ACHN (cell line): ENCODE measurements at regions not wholly inside any gene's neighbourhood (a gene's known extent, or its start where the extent isn't known, plus 50 kb on each side); places are given as distances from the start of the nearest gene placed in this dataset.
"Not testable (repeated sequence)": the region's sequence is repeated elsewhere in the genome, so short reads cannot be mapped to it uniquely, and the experiment has no call there.

Source experiments
- DNase-seq: peaks from one replicate; pipeline ENCODE4 v3.0.0-alpha.2; 2015
- in situ Hi-C: cut with HindIII; loops from 2 replicates; pipeline ENCODE4 v1.10.0; 2017; ENCODE audit warnings: low sequenced_read_pairs, low pct_ligation_motif_present, low pct_unique_long_range_greater_than_20kb

DNA sequence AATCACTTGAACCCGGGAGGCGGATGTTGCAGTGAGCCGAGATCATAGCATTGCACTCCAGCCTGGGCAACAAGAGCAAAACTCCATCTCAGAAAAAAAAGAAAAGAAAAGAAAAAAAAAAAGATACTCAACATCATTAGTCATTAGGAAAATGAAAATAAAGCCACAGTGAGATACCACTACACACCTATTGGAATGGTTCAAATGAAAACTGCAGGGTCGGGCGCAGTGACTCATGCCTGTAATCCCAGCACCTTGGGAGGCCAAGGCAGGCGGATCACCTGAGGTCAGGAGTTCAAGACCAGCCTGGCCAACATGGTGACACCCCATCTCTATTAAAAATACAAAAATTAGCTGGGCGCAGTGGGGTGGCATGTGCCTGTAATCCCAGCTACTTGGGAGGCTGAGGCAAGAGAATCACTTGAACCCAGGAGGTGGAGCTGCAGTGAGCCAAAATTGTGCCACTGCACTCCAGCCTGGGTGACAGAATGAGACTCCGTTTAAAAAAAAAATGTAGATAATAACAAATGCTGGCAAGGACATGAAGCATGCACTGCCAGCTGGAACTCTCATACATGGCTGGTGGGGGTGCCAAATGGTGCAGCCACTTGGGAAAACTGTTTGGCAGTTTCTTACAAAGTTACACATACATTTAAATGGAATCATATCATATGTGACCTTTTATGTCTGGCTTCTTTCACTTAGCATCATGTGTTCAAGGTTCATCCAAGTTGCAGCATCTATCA lies 90.0 kb upstream of the TARDBP start:
- DNase-seq, in situ Hi-C loops: not testable (repeated sequence)

DNA sequence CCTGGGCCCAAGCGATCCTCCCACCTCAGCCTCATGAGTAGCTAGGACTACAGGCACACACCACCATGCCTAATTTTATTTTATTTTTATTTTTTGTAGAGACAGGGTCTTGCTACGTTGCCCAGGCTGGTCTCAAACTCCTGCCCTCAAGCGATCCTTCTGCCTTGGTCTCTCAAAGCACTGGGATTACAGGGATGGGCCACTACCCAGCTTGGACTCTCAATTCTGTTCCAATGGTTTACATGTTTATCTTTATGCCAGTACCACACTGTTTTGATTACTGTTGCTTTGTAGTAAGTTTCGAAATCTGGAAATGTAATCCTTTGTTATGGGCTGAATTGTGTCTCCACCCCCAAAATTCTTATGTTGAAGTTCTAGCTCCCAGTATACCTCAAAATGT lies 88.4 kb upstream of the TARDBP start:
- in situ Hi-C loops = no loop called here

DNA sequence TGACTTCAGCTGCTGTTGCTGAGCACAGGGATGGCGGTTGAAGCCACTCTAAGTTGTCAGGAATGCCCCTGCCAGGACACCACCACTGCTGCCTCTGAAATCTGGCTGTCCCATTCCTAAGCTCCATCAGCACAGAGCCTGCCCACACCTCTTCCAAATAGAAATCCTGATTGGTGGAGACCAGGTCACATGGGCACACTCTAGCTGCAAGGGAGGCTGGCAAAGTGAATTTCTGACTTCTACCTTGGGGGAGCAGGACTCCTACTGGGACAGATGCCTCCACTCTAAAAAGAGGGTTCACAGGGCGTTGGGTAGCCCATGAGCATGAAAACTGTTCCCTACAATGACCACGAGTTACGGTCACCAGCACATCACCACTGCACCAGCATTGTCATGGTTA lies 83.8 kb upstream of the TARDBP start:
- in situ Hi-C loops = no loop called here
- no peak for DNase-seq

More for the DNA sequence above, 88.4 kb upstream of the TARDBP start:
- DNase-seq = no peak

DNA sequence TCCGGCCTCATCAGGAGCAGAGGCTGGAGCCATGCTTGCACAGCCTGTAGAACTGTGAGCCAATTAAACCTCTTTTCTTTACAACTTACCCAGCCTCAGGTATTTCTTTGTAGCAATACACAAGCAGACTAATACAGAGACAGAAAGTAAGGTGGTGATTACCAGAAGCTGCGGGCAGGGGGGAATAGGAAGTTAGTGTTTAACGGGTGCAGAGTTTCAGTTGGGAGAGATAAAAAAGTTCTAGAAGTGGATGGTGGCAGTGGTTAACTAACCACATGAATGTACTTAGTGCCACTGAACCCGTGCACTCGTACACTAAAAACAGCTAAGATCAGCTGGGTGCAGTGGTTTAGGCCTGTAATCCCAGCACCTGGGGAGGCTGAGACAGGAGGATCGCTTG lies 80.4 kb upstream of the TARDBP start:
- in situ Hi-C loops = no loop called here
- DNase-seq = no peak

DNA sequence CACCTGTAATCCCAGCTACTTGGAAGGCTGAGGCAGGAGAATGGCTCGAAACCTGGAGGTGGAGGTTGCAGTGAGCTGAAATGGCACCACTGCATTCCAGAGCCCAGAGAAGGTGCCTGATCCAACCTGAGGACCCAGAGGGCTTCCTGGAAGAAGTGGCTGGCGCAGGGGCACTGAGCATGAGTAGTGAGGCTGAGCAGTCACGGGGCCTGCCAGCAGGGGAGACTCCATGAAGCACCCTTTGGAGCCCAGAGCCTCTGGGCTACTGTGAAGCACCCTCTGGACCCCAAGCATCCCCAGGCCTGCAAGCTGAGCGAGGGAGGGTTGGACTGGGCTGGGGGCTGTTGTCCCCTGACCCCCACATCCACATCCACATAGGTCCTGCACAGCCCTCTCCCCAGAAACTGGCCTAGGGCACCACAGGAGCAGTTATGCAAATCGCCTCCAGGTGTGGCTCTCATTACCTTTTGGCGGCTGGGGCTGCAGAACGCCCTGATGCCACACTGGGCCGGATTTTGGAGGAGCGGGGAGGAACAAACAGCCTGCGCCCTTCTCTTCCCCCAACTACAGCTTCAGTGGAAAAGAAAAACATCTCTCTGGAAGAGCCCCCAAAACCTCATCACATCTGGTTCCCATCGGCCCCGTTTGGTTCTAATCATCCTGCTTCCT lies 78.2 kb upstream of the TARDBP start:
- no peak for DNase-seq
- in situ Hi-C loops = no loop called here

DNA sequence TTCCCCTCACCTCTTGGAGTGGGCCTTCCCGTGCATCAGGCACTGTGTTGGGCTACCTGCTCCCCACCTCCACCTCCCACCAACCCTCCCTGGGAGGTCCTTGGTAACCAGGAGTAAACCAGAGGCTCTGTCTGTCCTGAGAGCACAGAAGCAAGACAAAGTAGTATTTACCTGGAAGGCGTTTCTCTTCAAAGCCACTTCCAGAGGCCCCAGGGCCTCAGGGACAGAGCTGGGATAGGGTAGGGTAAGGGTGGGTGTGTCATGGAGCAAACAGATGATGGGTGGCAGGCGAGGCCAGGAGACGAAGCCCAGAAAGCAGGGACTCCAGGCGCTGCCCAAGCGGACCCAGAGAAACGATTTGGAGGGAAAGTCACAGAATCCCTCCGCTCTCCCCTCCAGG lies 77.2 kb upstream of the TARDBP start:
- in situ Hi-C loops = no loop called here
- no peak for DNase-seq

DNA sequence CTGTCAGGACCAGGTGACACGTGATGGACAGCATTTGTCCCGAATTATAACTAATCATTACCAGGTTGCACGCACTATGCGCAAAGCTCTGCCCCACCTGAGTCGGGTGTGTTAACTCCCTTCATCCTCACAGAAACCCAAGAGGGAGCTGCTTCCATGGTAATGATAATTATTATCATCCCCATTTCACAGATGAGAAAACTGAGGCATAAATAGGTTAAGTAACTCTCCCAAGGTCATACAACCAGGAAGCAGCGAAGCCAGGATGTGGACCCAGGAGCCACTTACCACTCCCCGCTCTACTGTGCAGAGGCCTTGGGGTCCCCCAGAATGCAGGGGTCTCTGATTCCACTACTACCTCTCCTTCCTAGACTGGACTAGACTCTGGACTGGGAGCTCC lies 76.7 kb upstream of the TARDBP start:
- in situ Hi-C loops = no loop called here

DNA sequence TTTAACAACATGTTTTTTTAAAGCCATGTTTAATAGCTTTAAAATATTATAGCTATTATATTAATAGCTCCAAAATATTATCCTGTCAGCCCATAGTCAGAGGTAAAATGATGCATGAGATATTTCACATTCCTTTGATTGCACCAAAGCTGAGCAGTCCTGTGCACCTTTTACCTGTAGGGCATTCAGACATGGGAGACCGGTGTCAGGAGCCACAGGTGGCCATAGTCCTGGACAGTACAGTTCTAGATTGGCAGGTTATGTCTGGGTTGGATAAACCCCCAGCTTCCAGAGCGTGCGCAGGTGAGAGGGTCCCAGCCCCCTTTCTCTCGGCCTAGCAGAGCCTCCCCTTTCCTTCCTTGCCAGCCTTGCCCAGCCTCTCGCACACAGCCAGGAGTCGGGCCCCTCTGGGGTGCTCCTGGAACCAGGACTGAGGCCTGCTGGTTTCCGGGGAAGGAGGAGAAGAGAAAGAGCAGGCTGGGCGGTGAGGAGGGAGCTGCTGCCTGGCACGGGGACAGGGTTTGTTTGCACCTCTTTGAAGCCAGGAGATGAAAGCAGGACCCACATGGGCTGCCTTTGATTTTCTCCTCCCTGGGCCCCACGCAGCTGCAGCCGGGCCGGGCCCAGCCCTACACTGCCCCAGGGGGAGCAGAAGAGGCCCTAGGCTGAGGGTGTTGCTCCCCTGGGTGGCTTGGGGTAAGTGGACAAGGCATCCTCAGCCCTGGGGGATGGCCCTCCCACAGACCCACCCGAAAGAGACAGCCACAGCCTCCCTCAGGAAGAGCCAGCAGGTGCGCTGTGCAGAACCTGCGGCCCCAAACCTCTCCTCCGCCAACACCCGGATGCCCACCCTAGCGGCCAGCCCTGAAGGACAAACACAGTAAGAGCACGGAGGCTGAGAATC lies 75.2 kb upstream of the TARDBP start:
- in situ Hi-C loops = no loop called here
- DNase-seq = no peak

More for the DNA sequence above, 76.7 kb upstream of the TARDBP start:
- no peak for DNase-seq

DNA sequence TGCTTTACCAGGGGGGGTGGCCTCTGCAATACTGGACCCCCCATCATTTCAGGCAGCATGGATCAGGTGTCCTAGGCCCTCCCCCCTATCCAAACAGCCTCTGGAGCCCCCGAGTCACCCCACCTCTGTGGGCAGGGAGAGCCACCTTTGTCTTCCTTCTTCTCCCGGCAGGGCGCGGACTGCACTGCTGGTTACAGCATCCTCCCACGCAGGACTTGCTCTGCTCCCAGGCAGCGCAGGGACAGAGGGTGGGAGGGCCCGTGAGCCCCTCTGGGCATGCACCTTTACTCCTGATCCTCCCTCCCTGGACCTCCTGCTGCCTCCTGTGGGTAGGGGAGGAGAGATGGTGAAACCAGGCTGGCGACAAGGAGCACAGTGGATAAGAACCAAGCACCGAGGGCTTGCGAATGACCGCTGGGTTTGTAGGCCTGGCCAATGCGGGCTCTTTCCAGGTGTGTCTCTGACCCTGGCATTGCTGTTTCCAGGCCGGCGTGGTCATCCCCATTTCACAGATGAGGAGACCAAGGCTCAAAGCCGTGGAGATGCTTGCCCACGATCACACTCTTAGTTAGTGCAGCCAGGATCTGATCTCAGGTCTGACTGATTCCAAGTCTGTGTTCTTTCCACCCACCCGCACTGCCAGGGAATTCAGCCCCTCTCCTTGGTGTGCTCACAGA lies 73.6 kb upstream of the TARDBP start:
- DNase-seq = no peak
- in situ Hi-C loops = no loop called here

DNA sequence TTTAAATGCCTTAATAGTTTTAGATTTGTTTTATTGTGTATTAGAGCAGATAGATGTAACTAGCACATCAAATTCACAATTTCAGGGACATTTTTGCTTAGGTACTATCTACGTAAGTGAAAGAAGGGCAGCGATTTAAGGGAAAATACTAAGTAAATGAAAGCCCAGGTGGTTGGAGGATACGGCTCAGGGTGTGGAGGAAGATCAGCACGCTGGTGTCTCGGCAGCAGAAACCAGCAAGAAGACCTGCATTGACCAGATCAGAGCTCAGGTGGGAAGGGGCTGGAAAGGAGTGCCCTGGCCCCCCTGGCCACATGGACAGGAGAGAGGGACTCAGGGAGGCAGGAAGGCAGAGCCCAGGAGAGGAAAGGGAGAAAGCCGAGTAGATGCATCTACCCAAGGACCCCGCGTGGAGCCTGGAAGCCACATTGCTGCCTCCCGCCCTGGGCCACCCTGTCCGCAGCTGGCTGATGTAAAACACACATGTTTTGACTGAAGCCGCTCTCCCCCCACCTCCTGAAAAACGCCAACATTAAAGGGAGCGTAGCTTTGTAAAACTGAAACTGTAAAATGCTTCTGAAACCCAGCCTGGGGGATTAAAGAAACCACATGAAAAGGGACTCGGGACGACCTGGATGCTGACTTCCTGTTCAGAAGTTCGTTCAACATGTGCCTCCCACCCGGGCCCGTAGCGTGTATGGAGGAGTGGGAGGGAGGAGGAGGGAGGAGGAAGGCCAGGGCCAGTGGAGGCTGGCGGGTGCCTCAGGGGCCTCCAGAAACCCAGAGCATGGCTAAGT lies 72.6 kb upstream of the TARDBP start:
- no peak for DNase-seq
- in situ Hi-C loops = no loop called here

DNA sequence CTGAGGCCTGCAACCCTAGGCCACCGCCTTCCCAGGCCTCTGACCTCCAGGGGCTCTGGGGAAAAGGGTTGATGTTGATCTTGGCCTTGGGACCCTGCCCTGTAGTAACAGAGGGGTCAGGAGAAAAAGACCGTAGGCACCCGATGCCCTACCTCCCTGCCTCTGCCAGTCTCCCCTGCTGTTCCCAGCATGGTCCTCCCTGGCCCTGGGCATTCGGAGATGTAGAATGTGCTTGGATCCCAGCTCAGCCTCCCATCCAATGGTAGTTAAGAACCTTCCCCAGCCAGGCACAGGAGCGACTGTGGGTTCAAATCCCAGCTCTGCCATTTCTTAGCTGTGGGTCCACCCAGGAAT lies 72.0 kb upstream of the TARDBP start:
- in situ Hi-C loops = no loop called here
- DNase-seq = no peak

DNA sequence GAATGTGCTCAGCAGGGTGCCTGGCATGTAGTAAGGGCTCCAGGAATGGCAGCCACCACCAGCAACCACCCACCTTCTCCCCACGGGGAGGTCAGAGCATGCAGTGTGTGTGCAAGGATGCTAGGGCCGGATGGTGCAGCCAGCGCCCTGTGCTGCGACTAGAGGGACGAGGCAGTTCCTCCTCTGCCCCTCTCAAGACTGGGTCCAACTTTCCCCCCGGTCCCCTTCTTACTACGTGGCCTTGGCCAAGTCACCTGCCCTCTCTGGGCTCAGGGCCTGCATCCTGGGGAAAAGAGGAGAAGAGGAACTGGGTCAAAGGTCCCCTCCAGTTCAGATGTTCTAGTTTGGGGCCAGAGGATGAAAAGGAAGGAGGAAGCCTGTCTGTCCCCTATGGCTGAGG lies 71.6 kb upstream of the TARDBP start:
- in situ Hi-C loops = no loop called here

DNA sequence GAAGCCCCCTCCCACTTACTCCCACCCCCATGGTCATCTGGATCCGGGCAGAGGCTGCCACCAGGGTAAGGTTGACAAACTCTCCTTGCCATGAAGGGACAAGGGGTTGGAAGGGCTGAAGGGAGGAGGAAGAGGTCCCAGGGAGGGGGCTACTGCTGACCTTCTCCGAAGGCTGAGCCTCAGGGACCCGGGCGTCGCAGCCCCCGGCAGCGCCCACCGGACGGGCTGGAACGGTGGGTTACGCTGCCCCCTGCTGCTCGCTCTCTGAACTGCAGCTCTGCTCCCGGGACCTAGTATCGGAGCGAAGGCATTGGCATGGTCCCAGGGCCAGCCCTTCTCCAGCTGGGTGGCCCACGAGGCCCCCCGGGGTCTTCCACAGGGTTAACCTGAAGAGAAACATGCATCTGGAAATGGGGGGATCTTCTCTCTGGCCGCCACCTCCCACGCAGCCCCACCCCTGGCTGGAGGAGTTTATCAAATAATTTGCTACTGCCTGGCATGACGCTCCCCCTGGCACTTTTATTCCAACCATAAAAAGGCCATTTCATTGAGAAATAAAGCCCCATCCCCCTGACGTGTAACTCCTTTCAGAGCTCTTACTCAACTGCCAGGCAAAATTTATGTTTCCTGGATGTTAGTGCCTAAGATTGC lies 70.4 kb upstream of the TARDBP start:
- peak; percentile 41 for DNase-seq
- in situ Hi-C loops = no loop called here

More for the DNA sequence above, 71.6 kb upstream of the TARDBP start:
- no peak for DNase-seq

DNA sequence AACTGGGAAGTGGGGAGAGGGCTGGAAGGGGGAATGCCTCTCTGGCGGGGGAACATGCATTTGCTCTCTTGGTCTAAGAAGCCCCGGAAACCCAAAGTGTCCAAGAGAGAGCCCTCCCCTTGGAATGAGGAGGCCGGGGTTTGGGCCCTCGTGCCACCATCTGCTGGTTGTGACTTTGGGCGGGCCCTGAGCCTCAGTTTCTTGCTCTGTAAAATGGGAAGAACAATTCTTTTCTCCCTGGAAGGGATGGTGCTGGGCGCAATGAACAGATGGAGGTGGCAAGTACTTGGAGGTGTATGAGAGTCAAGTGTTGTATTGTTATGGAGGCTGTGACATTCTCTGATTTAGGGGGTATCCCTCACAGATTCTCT lies 69.9 kb upstream of the TARDBP start:
- in situ Hi-C loops = no loop called here
- no peak for DNase-seq

DNA sequence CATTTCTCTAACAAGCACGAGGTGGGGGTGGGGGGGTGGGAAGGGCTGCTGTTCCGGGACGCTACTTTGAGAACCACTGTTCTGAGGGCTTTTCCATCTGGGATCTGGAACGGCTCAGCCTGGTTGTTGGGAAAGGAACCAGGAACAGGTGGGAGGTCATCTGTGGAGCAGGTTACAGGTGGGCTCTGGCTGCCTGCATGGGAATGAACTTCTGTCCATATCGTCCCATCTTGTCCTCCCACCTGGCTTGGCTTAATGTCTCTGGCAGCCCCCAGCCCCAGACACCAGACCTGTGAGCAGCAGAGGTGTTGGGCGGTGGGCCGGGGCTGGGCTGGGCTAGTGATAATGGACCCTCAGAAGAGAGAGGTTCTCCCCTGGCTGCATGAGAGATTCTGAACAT lies 69.4 kb upstream of the TARDBP start:
- DNase-seq = no peak
- in situ Hi-C loops = no loop called here

DNA sequence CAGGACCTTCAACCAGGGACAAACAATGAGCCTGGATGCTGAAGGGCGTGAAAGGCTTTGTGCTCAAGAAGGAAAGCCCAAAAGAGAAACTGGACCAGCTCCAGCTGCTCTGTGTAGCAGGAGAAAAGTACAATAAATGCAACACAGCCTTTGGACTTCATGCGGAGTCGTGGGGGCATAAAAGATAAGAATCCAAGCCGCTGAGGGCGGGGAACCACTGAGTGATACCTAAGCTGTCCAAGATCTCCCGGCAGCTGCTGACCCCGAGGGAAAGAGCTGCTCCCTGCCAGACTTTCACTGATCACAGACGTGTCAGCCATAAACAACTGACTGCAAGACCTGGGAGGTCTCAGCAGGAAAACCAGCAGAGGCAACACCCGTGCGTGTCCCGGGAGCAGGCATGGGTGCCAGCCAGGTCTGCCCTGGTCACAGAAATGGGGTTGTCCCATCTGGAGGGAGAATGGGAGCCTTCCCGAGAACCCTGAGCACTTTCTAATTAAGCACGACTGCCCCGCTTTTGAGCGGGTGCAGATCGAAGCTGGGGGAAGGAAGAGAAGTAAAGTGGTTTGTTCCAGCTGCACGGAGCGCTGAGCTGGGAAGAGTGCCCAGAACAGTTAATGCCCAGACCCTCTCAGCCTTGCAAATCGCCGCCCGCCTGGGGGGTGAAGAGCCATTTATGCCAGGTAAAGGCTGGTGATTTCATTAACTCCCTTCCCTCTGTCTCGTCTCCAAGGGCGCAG lies 68.3 kb upstream of the TARDBP start:
- in situ Hi-C loops = no loop called here
- DNase-seq = peak; percentile 13

DNA sequence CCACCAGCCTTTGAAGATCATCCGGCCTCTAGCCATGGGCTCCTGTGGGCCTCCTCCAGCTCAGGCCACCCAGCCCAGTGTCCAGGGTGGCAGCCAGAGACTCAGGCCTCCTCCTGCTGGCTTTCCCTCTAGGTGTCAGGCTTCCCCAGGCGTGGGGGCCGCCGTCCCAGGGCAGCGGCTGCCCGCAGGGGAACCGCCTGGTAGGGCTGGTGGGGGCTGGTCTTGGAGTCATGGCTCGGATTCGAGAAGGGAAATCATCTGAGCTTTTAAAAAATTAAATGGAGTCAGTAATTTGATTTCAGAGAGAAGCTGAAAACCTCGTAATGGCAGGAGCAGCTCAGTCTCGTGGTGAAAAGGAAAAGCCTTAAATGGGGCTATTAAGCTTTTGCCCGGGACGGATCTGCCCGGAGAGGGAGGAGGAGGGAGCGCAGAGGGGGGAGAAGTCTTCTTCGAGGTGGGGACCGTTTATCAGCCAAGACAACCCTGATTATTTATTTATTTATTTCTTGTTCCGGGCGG lies 66.4 kb upstream of the TARDBP start:
- in situ Hi-C loops = no loop called here
- no peak for DNase-seq
